Breast epithelium (tissue), 3 donors: ENCODE measurements at regions not wholly inside any gene's neighbourhood (a gene's known extent, or its start where the extent isn't known, plus 50 kb on each side); places are given as distances from the start of the nearest gene placed in this dataset.

ENCODE experiments used
- CTCF ChIP-seq, 3 donors: fragments of 450-650 bp; IDR thresholded peaks; one replicate each; pipeline ENCODE4 v1.5.1; 2016 to 2017; ENCODE audit warnings: antibody characterized with exemption in 3 of 3, mild to moderate bottlenecking in 3 of 3, moderate library complexity in 3 of 3
- POLR2A ChIP-seq: fragments of 450-650 bp; IDR thresholded peaks from one replicate; pipeline ENCODE4 v1.6.1; 2016; ENCODE audit warnings: antibody characterized with exemption, mild to moderate bottlenecking, moderate library complexity
- POLR2AphosphoS5 ChIP-seq, 3 donors: sonication (generic); formaldehyde crosslinking; IDR thresholded peaks; one replicate each; pipeline ENCODE4 v1.6.1; 2017; ENCODE audit warnings: antibody characterized with exemption in 3 of 3

- TF ChIP-seq POLR2AphosphoS5 (IDR thresholded peaks at IDR 0.05) (no peak), CTCF (IDR thresholded peaks at IDR 0.05) (no peak), POLR2A (no peak)
These were observed 106.3 kb upstream of the CSF3R start for GRCh38 chr1:36588972-36589371.
